ENCODE measurements at regions not wholly inside any gene's neighbourhood (a gene's known extent, or its start where the extent isn't known, plus 50 kb on each side); places are given as distances from the start of the nearest gene placed in this dataset.

DNA sequence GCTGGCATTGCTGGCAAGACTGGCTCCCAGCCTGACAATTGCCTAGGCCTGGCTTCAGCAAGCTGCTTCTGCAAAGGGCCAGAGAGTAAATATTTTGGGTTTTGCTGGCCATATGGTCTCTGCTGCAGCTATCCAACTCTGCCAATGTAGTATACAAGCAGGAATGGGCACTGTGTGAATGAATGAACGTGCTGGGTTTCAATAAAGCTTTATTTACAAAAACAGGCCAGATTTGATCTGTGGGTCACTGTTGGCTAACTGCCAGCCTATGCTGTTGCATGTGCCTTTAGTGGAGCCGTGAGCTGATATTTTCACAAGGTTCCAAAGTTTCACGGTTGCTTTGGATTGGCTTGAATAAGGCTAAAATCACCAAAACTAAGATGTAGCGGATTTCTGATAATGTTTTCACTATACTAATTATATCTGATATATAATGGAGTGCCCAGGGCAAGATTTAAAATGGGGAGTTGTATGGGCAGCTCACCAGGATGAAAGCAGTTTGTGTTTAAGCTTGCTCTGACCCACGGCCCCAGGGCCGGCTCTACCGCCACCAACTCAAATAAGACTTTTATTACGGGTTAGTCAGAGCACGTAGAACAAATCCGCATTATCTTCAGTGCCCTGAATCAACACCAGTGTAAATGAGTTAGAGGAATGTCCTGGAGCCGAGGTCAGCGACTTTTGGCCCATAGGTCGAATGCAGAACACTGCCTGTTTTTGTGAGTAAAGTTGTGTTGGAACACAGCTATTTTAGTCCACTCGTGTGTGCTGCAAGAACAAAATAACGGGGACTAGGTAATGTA, 98.6 kb upstream of the DAP start:
- DNase-seq (ENCODE audit: low read depth) = no peak
- TF ChIP-seq, protein P1, sequence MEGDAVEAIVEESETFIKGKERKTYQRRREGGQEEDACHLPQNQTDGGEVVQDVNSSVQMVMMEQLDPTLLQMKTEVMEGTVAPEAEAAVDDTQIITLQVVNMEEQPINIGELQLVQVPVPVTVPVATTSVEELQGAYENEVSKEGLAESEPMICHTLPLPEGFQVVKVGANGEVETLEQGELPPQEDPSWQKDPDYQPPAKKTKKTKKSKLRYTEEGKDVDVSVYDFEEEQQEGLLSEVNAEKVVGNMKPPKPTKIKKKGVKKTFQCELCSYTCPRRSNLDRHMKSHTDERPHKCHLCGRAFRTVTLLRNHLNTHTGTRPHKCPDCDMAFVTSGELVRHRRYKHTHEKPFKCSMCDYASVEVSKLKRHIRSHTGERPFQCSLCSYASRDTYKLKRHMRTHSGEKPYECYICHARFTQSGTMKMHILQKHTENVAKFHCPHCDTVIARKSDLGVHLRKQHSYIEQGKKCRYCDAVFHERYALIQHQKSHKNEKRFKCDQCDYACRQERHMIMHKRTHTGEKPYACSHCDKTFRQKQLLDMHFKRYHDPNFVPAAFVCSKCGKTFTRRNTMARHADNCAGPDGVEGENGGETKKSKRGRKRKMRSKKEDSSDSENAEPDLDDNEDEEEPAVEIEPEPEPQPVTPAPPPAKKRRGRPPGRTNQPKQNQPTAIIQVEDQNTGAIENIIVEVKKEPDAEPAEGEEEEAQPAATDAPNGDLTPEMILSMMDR (IDR thresholded peaks at IDR 0.05; ENCODE audit: insufficient read depth, low read length, poor library complexity, severe bottlenecking) = no peak
- Histone ChIP-seq H3K27me3 (ENCODE audit: control insufficient read depth, insufficient read depth, low read length) (no peaks in the 10 kb centered on the region), H3K4me3 (ENCODE audit: low read depth, low read length) (no peak overlapping the region), H3K36me3 (ENCODE audit: control insufficient read depth, insufficient read depth, low read length) (no peaks in the 10 kb centered on the region)

DNA sequence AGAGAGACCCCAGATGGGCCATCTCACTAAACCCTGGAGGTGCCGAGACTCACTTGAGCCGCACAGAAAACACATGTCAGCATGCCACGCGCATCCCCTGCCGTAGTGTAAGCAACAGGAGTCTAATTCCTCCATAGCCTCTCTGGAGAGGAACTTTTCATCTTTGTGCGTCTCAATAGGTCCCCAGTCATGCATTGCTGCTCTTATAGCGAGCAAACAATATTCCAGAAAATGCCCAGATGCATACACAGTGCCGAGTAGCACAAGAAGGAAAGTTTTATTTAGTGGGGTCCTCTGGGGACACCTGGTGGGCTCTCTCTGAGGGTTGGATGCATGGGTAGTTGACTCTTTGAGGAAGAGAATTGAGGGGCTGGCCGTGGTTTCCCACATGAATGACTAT, 97.9 kb upstream of the DAP start:
- Histone ChIP-seq H3K36me3 (ENCODE audit: control insufficient read depth, insufficient read depth, low read length) (no peaks in the 10 kb centered on the region), H3K4me3 (ENCODE audit: low read depth, low read length) (no peak overlapping the region), H3K27me3 (ENCODE audit: control insufficient read depth, insufficient read depth, low read length) (no peaks in the 10 kb centered on the region)
- TF ChIP-seq, protein P1 (IDR thresholded peaks at IDR 0.05; ENCODE audit: insufficient read depth, low read length, poor library complexity, severe bottlenecking) = no peak
- DNase-seq (ENCODE audit: low read depth) = no peak

DNA sequence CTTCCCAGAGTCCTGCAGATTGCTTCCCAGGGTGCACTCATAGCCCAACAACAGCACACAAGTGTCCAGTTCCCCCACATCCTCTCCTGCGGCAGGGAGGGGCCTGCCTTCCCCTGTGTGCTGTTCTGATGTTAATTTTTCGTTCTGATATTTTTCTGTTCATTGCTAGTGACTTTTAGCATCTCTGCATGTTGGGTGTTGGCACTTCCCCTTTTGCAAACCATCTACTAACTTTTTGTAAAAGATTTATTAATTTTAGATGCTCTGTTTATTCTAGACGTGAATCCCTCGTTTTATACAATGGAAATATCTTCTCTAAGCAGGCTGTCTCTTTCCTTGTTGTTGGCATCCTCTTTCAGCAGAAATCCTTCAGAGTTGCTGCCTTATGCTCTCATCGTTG, 97.3 kb upstream of the DAP start:
- no peak for DNase-seq (ENCODE audit: low read depth)
- TF ChIP-seq, protein P1 (IDR thresholded peaks at IDR 0.05; ENCODE audit: insufficient read depth, low read length, poor library complexity, severe bottlenecking) = no peak
- H3K4me3 ChIP-seq (ENCODE audit: low read depth, low read length) = no peak overlapping the region
- H3K36me3 ChIP-seq (ENCODE audit: control insufficient read depth, insufficient read depth, low read length) = no peaks in the 10 kb centered on the region
- no peaks in the 10 kb centered on the region for H3K27me3 ChIP-seq (ENCODE audit: control insufficient read depth, insufficient read depth, low read length)

DNA sequence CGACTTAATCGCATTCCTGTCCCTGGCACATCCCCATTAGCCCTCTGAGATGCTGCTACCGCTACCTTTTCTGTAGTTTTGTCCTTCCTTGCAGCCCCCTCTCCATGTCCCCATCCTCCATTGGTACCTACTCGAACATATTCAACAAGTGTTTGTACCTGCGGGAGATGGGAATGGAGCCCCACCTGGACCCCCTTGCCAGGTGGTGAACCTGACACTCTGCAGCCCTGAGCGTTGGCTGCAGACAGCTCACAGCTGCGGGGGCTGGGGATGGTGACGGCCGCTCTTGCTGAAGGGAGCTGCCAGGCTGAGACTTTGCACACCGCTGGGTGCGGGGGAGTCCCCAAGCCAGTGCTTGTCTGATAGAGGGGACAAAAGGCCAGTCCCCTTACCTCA, 96.3 kb upstream of the DAP start:
- DNase-seq (ENCODE audit: low read depth) = no peak
- Histone ChIP-seq H3K27me3 (ENCODE audit: control insufficient read depth, insufficient read depth, low read length) (no peaks in the 10 kb centered on the region), H3K36me3 (ENCODE audit: control insufficient read depth, insufficient read depth, low read length) (no peaks in the 10 kb centered on the region), H3K4me3 (ENCODE audit: low read depth, low read length) (no peak overlapping the region)
- TF ChIP-seq, protein P1 (IDR thresholded peaks at IDR 0.05; ENCODE audit: insufficient read depth, low read length, poor library complexity, severe bottlenecking) = no peak

DNA sequence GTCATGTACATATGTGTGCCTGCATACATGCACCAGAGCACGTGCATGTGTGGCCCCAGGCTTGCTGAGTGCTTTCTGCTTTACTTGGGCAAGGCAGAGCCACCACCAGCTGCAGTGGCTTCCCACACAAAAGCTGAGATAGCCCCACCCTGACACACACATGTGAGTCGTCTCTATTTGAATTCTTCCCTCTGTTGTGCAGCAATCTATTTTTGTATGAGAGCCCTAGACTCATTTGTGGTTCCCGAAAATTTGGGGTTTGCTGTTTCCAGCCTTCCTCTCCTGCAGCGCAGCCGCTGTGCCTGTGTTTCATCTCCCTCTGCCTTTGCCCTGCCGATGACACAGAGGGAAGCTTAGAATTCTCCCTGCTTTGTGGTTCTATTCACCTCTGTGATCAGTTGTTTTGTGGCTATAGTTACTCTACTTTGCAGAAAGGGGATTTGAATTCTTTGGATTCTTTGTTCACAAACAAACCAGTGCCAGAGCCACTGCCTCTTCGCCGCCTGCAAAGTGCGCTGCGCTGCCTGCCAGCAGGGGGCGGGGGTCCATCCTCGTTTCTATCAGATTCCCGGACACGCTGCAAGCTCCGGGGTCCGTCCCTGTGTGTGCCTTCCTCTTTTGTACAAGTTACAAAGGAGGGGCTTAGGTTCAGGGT, 95.8 kb upstream of the DAP start:
- Histone ChIP-seq H3K4me3 (ENCODE audit: low read depth, low read length) (no peak overlapping the region), H3K27me3 (ENCODE audit: control insufficient read depth, insufficient read depth, low read length) (no peaks in the 10 kb centered on the region), H3K36me3 (ENCODE audit: control insufficient read depth, insufficient read depth, low read length) (no peaks in the 10 kb centered on the region)
- peak; percentile 43 for DNase-seq (ENCODE audit: low read depth)
- TF ChIP-seq, protein P1 (IDR thresholded peaks at IDR 0.05; ENCODE audit: insufficient read depth, low read length, poor library complexity, severe bottlenecking) = peak; percentile 97

Measured in kidney epithelial cell (primary cell).